Stomach (tissue), 4 donors: ENCODE measurements at regions not wholly inside any gene's neighbourhood (a gene's known extent, or its start where the extent isn't known, plus 50 kb on each side); places are given as distances from the start of the nearest gene placed in this dataset.

ENCODE experiments used
- CTCF ChIP-seq, 7 experiments: fragments of 450-650 bp in 4 of 7; fragments of 200-600 bp in 3 of 7; sonication (generic) in 3 of 7; IDR thresholded peaks; one replicate each; pipeline ENCODE4 v1.5.1; 2016 to 2019; ENCODE audit warnings: antibody characterized with exemption in 7 of 7, control low read depth in 2 of 7, mild to moderate bottlenecking in 1 of 7
- EP300 ChIP-seq: sonication (generic); formaldehyde crosslinking; IDR thresholded peaks from one replicate; pipeline ENCODE4 v1.6.1; 2017; ENCODE audit warnings: antibody characterized with exemption
- POLR2A ChIP-seq, 4 donors: fragments of 450-650 bp; IDR thresholded peaks; one replicate each; pipeline ENCODE4 v1.6.1; 2016; ENCODE audit warnings: antibody characterized with exemption in 4 of 4, control low read depth in 2 of 4, mild to moderate bottlenecking in 1 of 4, moderate library complexity in 1 of 4

- TF ChIP-seq CTCF (IDR thresholded peaks at IDR 0.05) (no peak), EP300 (no peak), POLR2A (IDR thresholded peaks at IDR 0.05) (no peak)
These were observed 68.1 kb upstream of the SFSWAP start for GRCh38 chr12:131642771-131643170.
